Adrenal gland (tissue), 9 donors: ENCODE measurements at regions not wholly inside any gene's neighbourhood (a gene's known extent, or its start where the extent isn't known, plus 50 kb on each side); places are given as distances from the start of the nearest gene placed in this dataset.

Experiments
- DNase-seq, 7 donors: peaks; one replicate each; pipeline ENCODE4 v3.0.0-alpha.2; 2019 to 2020
- H3K27ac ChIP-seq, 5 donors: fragments of 200-600 bp; sonication (generic) in 4 of 5; 1 replicate in 3 of 5; 2 replicates in 2 of 5; pipeline versions ENCODE4 v1.5.1 to v1.8.0; 2016 to 2020; ENCODE audit warnings: mild to moderate bottlenecking in 1 of 5
- H3K27me3 ChIP-seq: fragments of 200-600 bp; 2 replicates; pipeline ENCODE4 v1.8.0; 2021
- H3K36me3 ChIP-seq, 2 donors: fragments of 200-600 bp; replicated peaks in 1 of 2; 1 replicate in 1 of 2; 2 replicates in 1 of 2; pipeline versions ENCODE4 v1.5.1 to v1.8.0; 2018 to 2022
- H3K4me1 ChIP-seq, 2 donors: fragments of 200-600 bp; replicated peaks in 1 of 2; 1 replicate in 1 of 2; 2 replicates in 1 of 2; pipeline versions ENCODE4 v1.5.1 to v1.8.0; 2018 to 2021
- H3K4me3 ChIP-seq, 4 donors: fragments of 200-600 bp; sonication (generic) in 3 of 4; one replicate each; pipeline ENCODE4 v1.5.1; 2016 to 2018
- H3K9me3 ChIP-seq, 3 donors: fragments of 200-600 bp; sonication (generic) in 1 of 3; replicated peaks in 1 of 3; 1 replicate in 2 of 3; 2 replicates in 1 of 3; pipeline versions ENCODE4 v1.5.1 to v1.8.0; 2016 to 2021
- CTCF ChIP-seq, 6 experiments: fragments of 450-650 bp in 4 of 6; fragments of 200-600 bp in 2 of 6; sonication (generic) in 1 of 6; IDR thresholded peaks; 1 replicate in 5 of 6; 2 replicates in 1 of 6; pipeline versions ENCODE4 v1.5.1 to v1.8.0; 2016 to 2021; ENCODE audit warnings: antibody characterized with exemption in 6 of 6, mild to moderate bottlenecking in 2 of 6, moderate library complexity in 1 of 6
- POLR2A ChIP-seq, 2 donors: fragments of 450-650 bp; IDR thresholded peaks; one replicate each; pipeline ENCODE4 v1.6.1; 2017; ENCODE audit warnings: antibody characterized with exemption in 2 of 2, mild to moderate bottlenecking in 2 of 2, moderate library complexity in 1 of 2
- WGBS, 4 donors: extraction: QIAGEN DNeasy Blood & Tissue Kit in 2 of 4; methylation state at CpG; one replicate each; pipeline versions ENCODE4 v1.1.5 to v1.1.7; 2013 to 2017; 5-methylcytosine and 5-hydroxymethylcytosine counted together
- intact Hi-C, 2 donors: fragments of 100-400 bp; cut with DNase I; formaldehyde crosslinking; loops; one replicate each; pipeline versions ENCODE4 v1.14.1 to v1.15.0; 2022 to 2023
- donor health status: healthy with polysubstance abuse.
- donor health status: Bipolar disorder and iron deficiency.
- donor health status: DM: yes; HTN: yes; CAD: no.
- donor health status: DM: no; HTN: no; CAD: no.
- donor health status: DM: no; HTN: no; CAD: no.

- Histone ChIP-seq H3K27me3 (no peaks in the 10 kb centered on the region), H3K4me1 (peaks cover 0 to 14% of the 10 kb centered on the region in 2 donors), H3K36me3 (no peaks in the 10 kb centered on the region), H3K27ac (no peak overlapping the region), H3K9me3 (no peaks in the 10 kb centered on the region), H3K4me3 (no peak overlapping the region)
- intact Hi-C loops: no loop called here
- TF ChIP-seq CTCF (IDR thresholded peaks at IDR 0.05): no peak
- TF ChIP-seq POLR2A (IDR thresholded peaks at IDR 0.05): no peak
- 84 to 93% (median 92%) methylated on average over 9 of the region's 9 CpGs for WGBS, 4 donors
- no peak for DNase-seq
Measured at GRCh38 chr12:93315385-93315906, 62.3 kb upstream of the NUDT4 start.

GRCh38 chr12:93315907-93316622 lies 61.7 kb upstream of the NUDT4 start:
- H3K36me3 ChIP-seq: no peaks in the 10 kb centered on the region
- intact Hi-C loops: no loop called here

GRCh38 chr12:93316623-93316971 lies 61.1 kb upstream of the NUDT4 start:
- intact Hi-C loops: no loop called here
- peaks cover 0 to 14% of the 10 kb centered on the region in 2 donors for H3K4me1 ChIP-seq
- no peak for DNase-seq

More at GRCh38 chr12:93315907-93316622, 61.7 kb upstream of the NUDT4 start:
- no peaks in the 10 kb centered on the region for H3K9me3 ChIP-seq
- DNase-seq: no peak
- H3K4me3 ChIP-seq: no peak overlapping the region
- H3K27me3 ChIP-seq: no peaks in the 10 kb centered on the region
- TF ChIP-seq CTCF (IDR thresholded peaks at IDR 0.05) (no peak), POLR2A (IDR thresholded peaks at IDR 0.05) (no peak)
- WGBS, 4 donors: 30 to 58% (median 49%) methylated on average over 4 of the region's 4 CpGs
- no peak overlapping the region for H3K27ac ChIP-seq
- peaks cover 0 to 14% of the 10 kb centered on the region in 2 donors for H3K4me1 ChIP-seq

GRCh38 chr12:93317227-93317626 lies 60.5 kb upstream of the NUDT4 start:
- TF ChIP-seq CTCF (IDR thresholded peaks at IDR 0.05) (no peak), POLR2A (IDR thresholded peaks at IDR 0.05) (no peak)
- no peak for DNase-seq
- no peak overlapping the region for H3K4me3 ChIP-seq
- no peaks in the 10 kb centered on the region for H3K27me3 ChIP-seq
- WGBS, 4 donors: 75 to 86% (median 78%) methylated on average over 6 of the region's 6 CpGs
- peaks cover 0 to 14% of the 10 kb centered on the region in 2 donors for H3K4me1 ChIP-seq
- intact Hi-C loops: no loop called here
- H3K27ac ChIP-seq: no peak overlapping the region
- H3K36me3 ChIP-seq: no peaks in the 10 kb centered on the region
- H3K9me3 ChIP-seq: no peaks in the 10 kb centered on the region

More at GRCh38 chr12:93316623-93316971, 61.1 kb upstream of the NUDT4 start:
- H3K27ac ChIP-seq: no peak overlapping the region
- H3K9me3 ChIP-seq: no peaks in the 10 kb centered on the region
- H3K4me3 ChIP-seq: no peak overlapping the region
- TF ChIP-seq POLR2A (IDR thresholded peaks at IDR 0.05) (no peak), CTCF (IDR thresholded peaks at IDR 0.05) (no peak)
- H3K27me3 ChIP-seq: no peaks in the 10 kb centered on the region
- WGBS, 4 donors: 93 to 100% (median 95%) methylated on average over 1 of the region's 1 CpG
- no peaks in the 10 kb centered on the region for H3K36me3 ChIP-seq
